Esophagus squamous epithelium (tissue), 4 donors: ENCODE measurements at regions not wholly inside any gene's neighbourhood (a gene's known extent, or its start where the extent isn't known, plus 50 kb on each side); places are given as distances from the start of the nearest gene placed in this dataset.

Experiments
- CTCF ChIP-seq, 6 experiments: fragments of 450-650 bp in 4 of 6; fragments of 200-600 bp in 2 of 6; sonication (generic) in 2 of 6; IDR thresholded peaks; one replicate each; pipeline ENCODE4 v1.5.1; 2016 to 2019; ENCODE audit warnings: antibody characterized with exemption in 6 of 6, mild to moderate bottlenecking in 4 of 6, moderate library complexity in 4 of 6
- POLR2A ChIP-seq, 4 donors: fragments of 450-650 bp; IDR thresholded peaks; one replicate each; pipeline ENCODE4 v1.6.1; 2017; ENCODE audit warnings: antibody characterized with exemption in 4 of 4, mild to moderate bottlenecking in 4 of 4, moderate library complexity in 3 of 4

GRCh38 chr4:160510928-160511327 lies 1408.0 kb downstream of the RAPGEF2 start:
- no peak for TF ChIP-seq POLR2A (IDR thresholded peaks at IDR 0.05)
- TF ChIP-seq CTCF (IDR thresholded peaks at IDR 0.05) = no peak
